GM06990 (cell line): ENCODE measurements at regions not wholly inside any gene's neighbourhood (a gene's known extent, or its start where the extent isn't known, plus 50 kb on each side); places are given as distances from the start of the nearest gene placed in this dataset.

Experiments used
- DNase-seq: peaks from one replicate; pipeline ENCODE4 v3.0.0-alpha.2; 2011; ENCODE audit not compliant: insufficient read length; ENCODE audit errors: extremely low read depth
- H3K27me3 ChIP-seq: replicated peaks from 2 replicates; pipeline ENCODE4 v1.6.0; 2011; ENCODE audit warnings: low read length; ENCODE audit not compliant: control insufficient read depth, insufficient read depth
- H3K36me3 ChIP-seq: 2 replicates; pipeline ENCODE4 v1.5.1; 2011; ENCODE audit warnings: low read length; ENCODE audit not compliant: control insufficient read depth, insufficient read depth
- H3K4me3 ChIP-seq: replicated peaks from 2 replicates; pipeline ENCODE4 v1.5.1; 2011; ENCODE audit warnings: low read depth, mild to moderate bottlenecking, control low read depth, low read length
- CTCF ChIP-seq: IDR thresholded peaks from 2 replicates; pipeline ENCODE4 v1.5.1; 2011; ENCODE audit warnings: low read length, control low read depth, mild to moderate bottlenecking, inconsistent platforms; ENCODE audit not compliant: insufficient read depth, poor library complexity, severe bottlenecking

- TF ChIP-seq CTCF, result no peak
- no peak overlapping the region for H3K4me3 ChIP-seq
Observed at GRCh38 chrX:76657499-76657898, 230.0 kb downstream of the MAGEE1 start.

More at GRCh38 chrX:76657499-76657898, 230.0 kb downstream of the MAGEE1 start:
- H3K27me3 ChIP-seq, result no peaks in the 10 kb centered on the region
- DNase-seq, result no peak
- H3K36me3 ChIP-seq, result no peaks in the 10 kb centered on the region
